Right atrium auricular region (tissue), 2 donors: ENCODE measurements at regions not wholly inside any gene's neighbourhood (a gene's known extent, or its start where the extent isn't known, plus 50 kb on each side); places are given as distances from the start of the nearest gene placed in this dataset.

ENCODE experiments used
- DNase-seq: peaks from one replicate; pipeline ENCODE4 v3.0.0-alpha.2; 2019; ENCODE audit warnings: low spot score
- H3K27ac ChIP-seq, 2 donors: fragments of 200-600 bp; sonication (generic); 1 replicate in 1 of 2; 2 replicates in 1 of 2; pipeline ENCODE4 v1.5.1; 2016 to 2019
- H3K27me3 ChIP-seq, 2 donors: fragments of 200-600 bp; sonication (generic); one replicate each; pipeline versions ENCODE4 v1.5.1 to v1.6.0; 2017 to 2019
- H3K36me3 ChIP-seq: fragments of 200-600 bp; sonication (generic); one replicate; pipeline ENCODE4 v1.5.1; 2016
- H3K4me1 ChIP-seq, 2 donors: fragments of 200-600 bp; sonication (generic); one replicate each; pipeline versions ENCODE4 v1.5.1 to v1.6.0; 2017 to 2019
- H3K4me3 ChIP-seq, 2 donors: fragments of 200-600 bp; sonication (generic); 1 replicate in 1 of 2; 2 replicates in 1 of 2; pipeline ENCODE4 v1.5.1; 2017 to 2019; ENCODE audit warnings: mild to moderate bottlenecking in 1 of 2, moderate library complexity in 1 of 2
- H3K9me3 ChIP-seq, 2 donors: fragments of 200-600 bp; sonication (generic); one replicate each; pipeline ENCODE4 v1.5.1; 2019
- CTCF ChIP-seq, 2 donors: fragments of 200-600 bp; sonication (generic); IDR thresholded peaks; one replicate each; pipeline ENCODE4 v1.5.1; 2019; ENCODE audit warnings: antibody characterized with exemption in 2 of 2

GRCh38 chr18:77329651-77330050 lies 80.0 kb downstream of the GALR1 start:
- TF ChIP-seq CTCF (IDR thresholded peaks at IDR 0.05), result no peak
- H3K9me3 ChIP-seq, result no peaks in the 10 kb centered on the region
- H3K27ac ChIP-seq, result no peak overlapping the region
- H3K4me1 ChIP-seq, result no peaks in the 10 kb centered on the region
- DNase-seq, result no peak
- no peak overlapping the region for H3K4me3 ChIP-seq
- H3K36me3 ChIP-seq, result no peaks in the 10 kb centered on the region
- no peaks in the 10 kb centered on the region for H3K27me3 ChIP-seq

DNA sequence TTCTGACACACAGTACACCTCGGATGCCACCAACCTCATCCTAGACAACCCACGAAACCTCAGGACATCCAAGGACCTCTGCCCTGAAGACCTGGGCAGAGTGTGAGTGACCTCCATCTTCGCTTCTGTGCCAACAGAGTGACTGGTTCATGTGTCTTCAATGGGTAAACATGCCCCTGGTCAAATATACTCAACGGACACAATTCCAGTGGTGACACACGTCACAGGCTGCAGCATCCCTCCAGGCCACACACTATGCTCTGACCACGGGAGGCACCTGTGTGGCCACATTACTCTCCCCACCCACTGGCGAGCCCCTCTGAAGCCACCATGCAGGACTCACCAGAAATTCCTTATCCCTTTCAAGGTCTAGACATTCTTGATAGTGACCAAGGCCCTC lies 85.2 kb downstream of the GALR1 start:
- H3K4me1 ChIP-seq, result no peaks in the 10 kb centered on the region
- no peak for TF ChIP-seq CTCF (IDR thresholded peaks at IDR 0.05)

DNA sequence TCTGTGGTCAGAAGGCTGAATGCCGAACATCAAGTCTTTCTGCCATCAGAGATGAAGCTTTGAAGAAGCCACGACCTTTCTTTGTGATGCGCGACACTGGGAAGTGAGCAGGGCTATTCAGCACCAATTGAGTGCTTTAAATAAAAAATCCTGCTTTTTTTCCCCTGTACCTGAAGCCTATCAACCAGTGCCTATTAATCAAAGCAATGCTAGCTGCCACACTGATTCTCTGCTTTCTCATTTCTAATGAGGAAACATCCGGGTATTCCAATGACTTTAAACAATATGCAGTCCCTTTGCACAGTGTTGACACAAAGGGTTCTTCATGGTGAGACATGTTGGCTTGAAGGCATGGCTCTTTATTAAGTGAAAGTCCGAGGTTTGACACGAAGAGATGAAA lies 88.0 kb downstream of the GALR1 start:
- Histone ChIP-seq H3K4me3 (no peak overlapping the region), H3K27me3 (no peaks in the 10 kb centered on the region), H3K36me3 (no peaks in the 10 kb centered on the region), H3K9me3 (no peaks in the 10 kb centered on the region), H3K4me1 (no peaks in the 10 kb centered on the region), H3K27ac (no peak overlapping the region)
- TF ChIP-seq CTCF (IDR thresholded peaks at IDR 0.05), result no peak
- no peak for DNase-seq

More for the DNA sequence above, 85.2 kb downstream of the GALR1 start:
- no peaks in the 10 kb centered on the region for H3K27me3 ChIP-seq
- no peaks in the 10 kb centered on the region for H3K9me3 ChIP-seq
- no peak for DNase-seq
- H3K36me3 ChIP-seq, result no peaks in the 10 kb centered on the region
- no peak overlapping the region for H3K4me3 ChIP-seq
- H3K27ac ChIP-seq, result no peak overlapping the region

DNA sequence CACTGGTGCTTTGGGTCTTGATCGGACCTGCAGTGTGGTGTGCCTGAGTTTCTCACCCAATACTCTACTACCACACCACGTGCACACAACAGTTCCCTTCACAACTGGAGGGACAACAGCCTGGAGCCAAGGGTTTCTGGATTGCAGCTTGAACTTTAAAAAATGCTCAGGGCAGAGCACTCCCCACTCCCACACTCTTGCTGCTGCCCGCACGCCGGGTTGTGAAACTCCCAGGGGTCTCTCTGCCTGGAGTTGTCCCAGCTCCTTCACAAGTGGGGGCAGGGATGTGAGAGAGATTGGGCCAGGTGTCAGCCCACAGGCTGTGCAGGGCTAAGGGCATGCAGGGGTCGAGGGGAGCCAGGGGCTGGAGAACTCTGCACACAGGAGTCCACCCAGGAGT lies 89.4 kb downstream of the GALR1 start:
- Histone ChIP-seq H3K27ac (no peak overlapping the region), H3K4me3 (no peak overlapping the region), H3K4me1 (no peaks in the 10 kb centered on the region), H3K36me3 (no peaks in the 10 kb centered on the region), H3K9me3 (no peaks in the 10 kb centered on the region), H3K27me3 (no peaks in the 10 kb centered on the region)
- DNase-seq, result no peak
- TF ChIP-seq CTCF (IDR thresholded peaks at IDR 0.05), result no peak

DNA sequence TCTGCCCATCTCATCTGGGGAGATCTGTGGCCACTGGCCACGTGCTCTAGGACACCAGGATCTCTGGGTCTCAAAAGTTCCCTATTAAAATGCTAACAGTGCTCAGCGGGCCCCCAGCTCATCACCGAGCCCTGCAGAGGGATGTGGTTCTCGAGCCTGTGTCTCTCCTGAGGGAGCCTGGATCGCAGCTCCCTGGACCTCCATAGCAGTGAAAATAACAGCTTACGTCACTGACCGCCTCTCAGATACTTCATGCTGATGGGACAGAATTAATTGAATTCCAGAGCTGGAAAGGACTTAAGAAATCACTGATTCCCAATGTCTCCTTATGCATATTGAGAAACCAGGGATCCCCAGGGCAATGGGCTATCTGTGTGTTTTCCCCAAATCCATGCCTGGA lies 90.0 kb downstream of the GALR1 start:
- H3K9me3 ChIP-seq, result no peaks in the 10 kb centered on the region
- DNase-seq, result no peak
- H3K36me3 ChIP-seq, result no peaks in the 10 kb centered on the region
- H3K4me1 ChIP-seq, result no peaks in the 10 kb centered on the region
- no peak overlapping the region for H3K27ac ChIP-seq
- H3K27me3 ChIP-seq, result no peaks in the 10 kb centered on the region
- no peak for TF ChIP-seq CTCF (IDR thresholded peaks at IDR 0.05)
- no peak overlapping the region for H3K4me3 ChIP-seq

- DNase-seq, result no peak
- no peak for TF ChIP-seq CTCF (IDR thresholded peaks at IDR 0.05)
Measured at GRCh38 chr18:77340815-77341214, 91.2 kb downstream of the GALR1 start.

More at GRCh38 chr18:77340815-77341214, 91.2 kb downstream of the GALR1 start:
- no peaks in the 10 kb centered on the region for H3K9me3 ChIP-seq
- no peaks in the 10 kb centered on the region for H3K36me3 ChIP-seq
- no peaks in the 10 kb centered on the region for H3K4me1 ChIP-seq
- H3K27ac ChIP-seq, result no peak overlapping the region
- no peaks in the 10 kb centered on the region for H3K27me3 ChIP-seq
- no peak overlapping the region for H3K4me3 ChIP-seq
